HG03432 (cell line): ENCODE measurements at regions not wholly inside any gene's neighbourhood (a gene's known extent, or its start where the extent isn't known, plus 50 kb on each side); places are given as distances from the start of the nearest gene placed in this dataset.
A peak's percentile ranks its signal among the peaks of the same experiment; 100 is the strongest.

Experiments used
- ATAC-seq: cut with Tn5 transposase; IDR thresholded peaks from one replicate; pipeline ENCODE4 v1.9.1; 2021; ENCODE audit warnings: mild to moderate bottlenecking, moderate library complexity; ENCODE audit not compliant: unreplicated experiment

DNA sequence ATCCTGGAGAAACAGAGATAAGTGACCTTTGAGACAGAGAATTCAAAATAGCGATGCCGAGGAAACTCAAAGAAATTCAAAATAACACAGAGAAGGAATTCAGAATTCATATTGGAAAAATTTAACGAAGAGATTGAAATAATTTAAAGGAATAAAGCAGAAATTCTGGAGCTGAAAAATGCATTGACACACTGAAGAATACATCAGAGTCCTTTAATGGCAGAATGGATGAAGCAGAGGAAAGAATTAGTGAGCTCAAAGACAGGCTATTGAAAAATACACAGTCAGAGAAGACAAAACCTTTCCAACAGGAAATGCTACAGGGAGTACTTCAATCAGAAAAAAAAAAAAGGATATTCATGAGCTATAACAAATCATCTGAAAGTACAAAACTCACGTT is 185.8 kb downstream of the PARM1 start:
- ATAC-seq: no peak

DNA sequence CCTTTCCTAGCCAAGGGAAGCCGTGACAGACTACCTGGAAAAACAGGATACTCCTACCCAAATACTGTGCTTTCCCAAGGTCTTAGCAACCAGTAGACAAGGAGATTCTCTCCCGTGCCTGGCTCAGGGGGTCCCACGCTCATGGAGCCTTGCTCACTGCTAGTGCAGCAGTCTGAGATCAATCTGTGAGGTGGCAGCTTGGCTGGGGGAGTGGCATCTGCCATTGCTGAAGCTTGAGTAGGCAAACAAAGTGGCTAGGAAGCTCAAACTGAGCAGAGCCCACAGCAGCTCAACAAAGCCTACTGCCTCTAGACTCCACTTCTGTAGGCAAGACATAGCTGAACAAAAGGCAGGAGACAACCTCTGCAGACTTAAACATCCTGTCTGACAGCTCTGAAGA is 177.1 kb downstream of the PARM1 start:
- no peak for ATAC-seq

DNA sequence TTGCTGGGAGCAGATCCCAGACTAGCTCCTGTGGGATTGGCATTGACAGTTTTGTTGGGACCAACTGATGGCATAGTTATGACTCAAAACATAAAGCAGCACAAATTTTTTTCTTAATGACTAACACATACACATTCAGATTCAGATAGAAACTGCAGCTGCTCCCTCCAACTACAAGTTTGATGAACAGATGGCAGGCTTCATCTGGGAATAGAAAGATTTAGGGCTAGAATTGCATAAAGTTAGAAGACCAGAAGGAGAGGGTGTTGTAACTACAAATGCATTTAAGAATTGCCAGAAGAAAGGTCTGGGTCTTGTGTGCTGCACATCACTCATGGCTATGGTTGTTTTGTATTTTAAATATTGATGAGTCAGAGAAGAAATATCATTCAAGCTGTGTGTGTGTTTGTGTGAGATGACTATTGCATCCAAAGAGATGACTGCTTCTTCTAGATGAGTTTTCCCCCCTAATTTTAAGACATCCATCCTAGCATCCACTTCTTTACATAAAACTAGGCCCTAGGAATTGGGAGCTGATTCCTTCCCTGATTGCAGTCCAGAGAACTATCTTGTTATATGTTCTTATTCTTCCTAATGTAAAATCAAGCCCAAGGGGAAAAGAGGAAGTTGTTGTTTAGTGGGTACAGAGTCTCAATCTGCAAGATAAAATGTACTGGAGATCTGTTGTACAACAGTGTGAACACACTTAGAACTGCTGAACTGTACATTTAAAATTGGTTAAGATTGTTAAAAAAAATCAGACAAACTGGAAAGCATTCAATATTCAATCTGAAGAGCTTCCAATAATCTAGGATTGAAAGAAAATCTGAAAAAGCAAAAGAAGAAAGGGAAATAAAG is 175.1 kb downstream of the PARM1 start:
- ATAC-seq: peak; percentile 88

DNA sequence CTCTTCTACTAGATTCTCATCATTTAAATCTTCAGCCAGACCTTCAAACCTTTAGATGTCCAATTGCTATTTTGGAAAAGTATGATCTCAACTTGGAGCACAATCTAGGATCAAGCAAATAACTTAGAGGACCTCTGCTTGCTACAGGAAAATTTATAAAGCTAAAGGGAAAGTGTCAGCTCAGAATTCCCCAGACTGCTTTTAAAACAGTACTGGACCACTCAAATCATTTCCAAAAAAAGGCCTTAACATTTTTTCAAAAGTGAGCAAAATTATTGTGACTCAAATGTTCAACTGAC is 169.8 kb downstream of the PARM1 start:
- ATAC-seq: no peak

DNA sequence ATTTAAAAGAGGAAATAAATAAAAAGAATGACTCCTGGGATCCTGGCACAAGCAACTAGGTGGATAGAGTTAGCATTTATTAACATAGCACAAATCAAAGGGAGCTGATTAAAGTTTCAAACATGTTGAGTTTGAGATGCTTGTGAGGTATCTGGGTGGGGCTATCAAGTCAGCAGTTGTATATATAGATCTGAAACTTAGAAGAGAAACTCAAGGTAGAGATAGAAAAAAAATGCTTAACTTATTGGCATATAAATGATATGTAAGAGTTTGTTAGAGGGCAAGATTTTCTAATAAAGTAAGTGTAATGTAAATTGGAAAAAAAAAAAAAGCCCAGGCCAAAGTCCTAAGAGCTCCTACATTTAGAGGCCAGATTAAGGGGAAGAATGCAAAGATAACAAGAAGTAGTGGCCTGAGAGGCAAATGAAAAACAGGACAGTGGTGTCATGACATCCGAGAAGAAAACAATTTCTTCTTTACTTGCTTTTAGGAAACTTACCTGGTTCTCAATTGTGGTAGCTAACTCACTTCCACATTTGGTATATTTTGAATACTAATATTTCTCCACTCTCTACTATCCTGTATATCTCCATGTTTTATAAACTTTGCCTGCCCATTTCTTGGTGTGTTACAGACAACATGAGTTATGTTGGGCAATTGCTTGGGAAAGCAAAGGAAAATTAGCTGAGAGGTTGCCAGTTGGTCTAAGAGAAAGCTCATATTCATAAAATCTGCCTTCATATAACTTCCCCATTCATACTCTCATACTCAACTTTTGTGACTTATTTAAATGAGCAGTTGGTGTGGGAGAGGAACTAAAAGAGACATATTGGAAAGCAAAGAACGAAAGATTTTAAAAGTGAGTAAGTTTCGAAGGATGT is 169.2 kb downstream of the PARM1 start:
- peak; percentile 55 for ATAC-seq
